GM18909 (cell line): ENCODE measurements at regions not wholly inside any gene's neighbourhood (a gene's known extent, or its start where the extent isn't known, plus 50 kb on each side); places are given as distances from the start of the nearest gene placed in this dataset.

Source experiments
- ATAC-seq: cut with Tn5 transposase; IDR thresholded peaks from one replicate; pipeline ENCODE4 v1.9.1; 2021; ENCODE audit warnings: mild to moderate bottlenecking; ENCODE audit not compliant: unreplicated experiment, poor library complexity

GRCh38 chr14:97649752-97650151 lies 852.6 kb downstream of the VRK1 start:
- no peak for ATAC-seq

GRCh38 chr14:97655169-97655948 lies 858.2 kb downstream of the VRK1 start:
- no peak for ATAC-seq

GRCh38 chr14:97657609-97658008 lies 860.4 kb downstream of the VRK1 start:
- no peak for ATAC-seq

GRCh38 chr14:97687944-97688630 lies 890.9 kb downstream of the VRK1 start:
- ATAC-seq, result no peak

DNA sequence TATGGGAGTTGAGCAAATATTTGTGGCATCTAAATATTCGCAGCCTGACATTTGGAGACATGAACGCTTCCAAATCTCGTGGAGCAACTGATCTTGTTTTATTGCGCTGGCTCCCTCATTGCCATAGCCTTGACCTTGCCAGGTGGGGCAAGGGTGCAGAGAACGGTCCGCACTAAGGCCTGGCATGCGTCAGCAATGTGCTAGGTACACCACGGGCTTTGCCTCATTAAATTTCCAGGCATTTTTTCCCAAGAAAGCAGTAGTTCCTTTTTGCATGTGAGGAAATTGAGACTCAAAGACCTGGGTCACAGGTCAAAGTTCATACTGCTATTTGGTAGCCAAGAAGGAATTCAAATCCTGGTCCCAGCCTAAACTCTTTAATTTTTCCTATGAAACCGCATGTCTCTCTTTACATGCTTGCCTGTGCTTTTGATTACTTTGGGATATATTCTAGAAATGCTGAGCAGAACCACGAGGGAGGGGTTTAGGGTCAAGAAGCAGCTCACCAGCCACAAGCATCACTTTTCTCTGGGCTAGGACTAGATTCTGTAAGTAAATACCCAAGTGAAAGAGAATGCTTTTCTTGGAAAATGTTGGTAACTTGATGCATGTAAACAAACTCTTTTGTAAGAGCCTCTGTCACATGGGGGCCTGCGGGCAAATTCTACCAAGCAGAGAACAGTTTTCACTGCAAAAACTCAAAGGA lies 891.6 kb downstream of the VRK1 start:
- no peak for ATAC-seq

DNA sequence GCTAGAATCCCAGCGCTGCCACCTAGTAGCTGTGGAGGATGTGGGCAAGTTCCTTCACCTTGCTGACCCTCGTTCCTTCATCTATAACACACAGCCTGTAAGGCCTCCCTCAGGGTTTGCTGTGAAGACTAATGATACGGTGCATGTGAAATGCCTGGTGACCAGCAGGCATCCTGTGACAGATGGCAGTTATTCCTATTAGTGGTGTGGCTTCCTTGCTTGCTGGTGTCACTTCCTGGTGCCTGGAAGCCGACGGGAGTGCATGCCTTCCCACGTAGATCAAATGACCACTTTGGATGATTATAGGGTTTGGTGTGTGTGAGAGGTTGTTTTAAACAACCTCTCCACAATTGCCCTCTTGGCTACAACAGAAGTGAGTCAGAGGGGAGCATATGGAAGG lies 894.9 kb downstream of the VRK1 start:
- no peak for ATAC-seq

DNA sequence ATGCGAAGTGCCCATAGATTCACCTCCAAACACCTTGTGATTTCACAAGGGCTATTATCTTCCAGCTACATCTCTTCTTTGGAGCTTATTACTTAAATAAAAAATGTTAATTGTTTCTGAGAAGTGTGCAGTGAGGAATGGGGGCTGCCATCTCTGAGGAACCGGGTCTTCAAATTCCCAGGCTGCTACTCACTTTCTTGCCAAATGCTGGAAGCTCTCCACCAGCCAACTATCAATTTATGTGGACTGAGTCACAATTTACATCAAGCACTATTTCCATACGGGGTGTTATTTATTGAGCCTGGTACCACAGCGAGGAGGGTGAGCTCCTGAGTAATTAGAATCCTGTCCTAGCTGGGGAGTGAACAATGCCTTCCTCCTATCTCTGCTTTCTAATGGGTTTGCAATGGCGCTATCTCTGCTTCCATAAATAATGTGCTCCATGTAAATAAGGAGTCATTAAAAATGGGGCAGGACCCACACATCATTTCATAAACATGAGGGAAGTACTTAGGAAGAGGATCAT lies 898.3 kb downstream of the VRK1 start:
- ATAC-seq, result no peak

DNA sequence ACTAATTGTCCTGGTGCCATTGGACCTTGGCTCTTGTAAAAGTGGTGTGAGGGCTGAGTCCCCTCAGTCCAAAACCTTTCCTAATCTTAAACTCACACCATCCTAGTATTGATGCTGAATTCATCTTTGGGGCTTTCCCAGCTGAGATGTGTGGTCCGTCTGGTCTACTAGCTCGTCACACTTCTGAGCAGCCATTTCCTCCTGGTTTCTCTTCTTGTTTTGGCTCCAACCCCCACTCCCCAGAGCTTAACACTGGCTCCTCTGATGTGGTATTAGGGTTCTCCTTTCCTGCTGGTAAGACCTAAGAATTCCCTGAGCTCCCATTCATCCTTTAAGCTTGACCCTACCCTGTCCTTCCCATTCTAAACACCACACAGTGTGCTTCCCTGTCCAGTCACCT lies 900.6 kb downstream of the VRK1 start:
- no peak for ATAC-seq

- no peak for ATAC-seq
These were observed 901.8 kb downstream of the VRK1 start for GRCh38 chr14:97699026-97699425.

DNA sequence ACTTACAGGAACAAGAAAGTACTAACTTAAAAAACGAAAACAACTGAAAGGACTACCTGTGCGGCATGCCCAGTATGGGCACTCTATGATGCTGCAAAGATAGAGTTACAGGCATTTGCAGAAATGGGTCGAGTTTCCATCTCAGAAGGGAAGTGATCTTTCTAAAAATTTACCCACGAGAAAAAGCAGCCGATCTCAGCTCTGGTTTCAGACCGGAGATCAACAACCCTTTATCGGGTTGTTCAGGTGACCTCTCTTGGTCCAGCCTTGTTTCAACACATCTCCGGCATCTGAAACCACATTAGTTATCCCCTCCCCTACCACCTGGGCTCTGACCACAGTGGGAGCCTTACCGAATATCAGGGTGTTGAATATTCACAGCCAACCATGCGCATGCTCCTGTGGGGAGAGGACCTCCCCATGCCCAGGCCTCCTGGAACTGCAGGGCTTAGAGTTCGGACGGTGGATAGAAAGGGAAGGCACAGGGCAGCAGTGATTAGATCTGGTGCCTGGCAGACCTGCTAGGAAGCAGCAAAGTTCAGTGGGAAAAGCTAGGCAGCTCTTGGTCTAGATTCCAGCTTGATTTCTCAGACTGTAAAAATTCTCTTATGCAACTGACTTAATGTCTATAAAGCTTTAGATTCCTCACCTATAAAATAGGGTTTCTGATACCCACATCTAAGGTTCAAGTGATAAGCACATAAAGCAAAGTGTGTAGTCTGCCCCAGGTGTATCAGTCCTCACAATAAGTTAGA lies 906.0 kb downstream of the VRK1 start:
- no peak for ATAC-seq

DNA sequence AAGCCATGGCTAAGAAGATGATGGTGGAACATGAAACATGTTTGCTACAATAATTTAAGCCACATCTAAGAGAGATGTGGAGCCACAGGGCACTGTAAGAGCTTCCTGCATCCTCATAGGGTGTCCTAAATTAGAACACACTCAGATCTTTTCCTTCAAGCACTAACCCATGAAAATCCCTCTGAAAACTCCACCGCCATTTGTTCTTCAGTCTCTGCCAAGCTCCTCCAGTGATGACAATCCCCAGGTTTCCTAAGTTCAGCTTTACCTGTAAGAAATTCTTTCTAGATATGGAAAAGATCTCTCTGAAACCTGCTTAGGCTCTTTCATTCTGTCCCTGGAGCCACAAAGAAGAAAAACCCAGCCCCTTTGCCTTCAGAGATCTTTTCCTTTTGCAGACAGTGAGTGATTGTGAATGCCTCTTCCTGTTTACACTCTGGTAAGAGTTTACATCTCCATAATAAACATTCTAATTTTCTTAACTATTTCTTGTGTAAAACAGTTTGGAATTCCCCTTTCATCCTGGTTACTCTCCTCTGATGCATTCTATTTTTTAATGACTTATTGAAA lies 907.2 kb downstream of the VRK1 start:
- no peak for ATAC-seq

- no peak for ATAC-seq
These were observed 907.9 kb downstream of the VRK1 start for GRCh38 chr14:97705107-97705506.

GRCh38 chr14:97705976-97706375 lies 908.8 kb downstream of the VRK1 start:
- ATAC-seq, result no peak

DNA sequence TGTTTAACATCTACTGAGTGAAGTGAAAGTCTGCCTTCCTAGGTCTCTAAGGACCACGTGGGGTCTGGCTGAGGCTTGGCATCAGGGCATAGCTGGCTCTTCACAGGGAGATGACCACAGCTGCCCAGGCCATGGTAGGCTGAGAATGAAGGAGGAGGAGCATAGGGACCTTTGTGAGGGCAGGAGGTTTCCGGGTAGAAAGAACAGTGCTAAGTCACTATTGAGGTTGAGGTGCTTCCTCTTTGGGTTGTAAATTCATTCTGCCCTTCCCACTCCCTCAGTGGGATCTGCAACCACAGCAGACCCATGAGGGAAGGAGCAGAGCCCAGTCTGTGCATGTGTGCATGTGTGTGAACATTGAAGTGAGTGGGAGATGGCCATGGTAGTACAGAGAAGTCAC lies 909.6 kb downstream of the VRK1 start:
- no peak for ATAC-seq

GRCh38 chr14:97707603-97708002 lies 910.4 kb downstream of the VRK1 start:
- ATAC-seq, result no peak

DNA sequence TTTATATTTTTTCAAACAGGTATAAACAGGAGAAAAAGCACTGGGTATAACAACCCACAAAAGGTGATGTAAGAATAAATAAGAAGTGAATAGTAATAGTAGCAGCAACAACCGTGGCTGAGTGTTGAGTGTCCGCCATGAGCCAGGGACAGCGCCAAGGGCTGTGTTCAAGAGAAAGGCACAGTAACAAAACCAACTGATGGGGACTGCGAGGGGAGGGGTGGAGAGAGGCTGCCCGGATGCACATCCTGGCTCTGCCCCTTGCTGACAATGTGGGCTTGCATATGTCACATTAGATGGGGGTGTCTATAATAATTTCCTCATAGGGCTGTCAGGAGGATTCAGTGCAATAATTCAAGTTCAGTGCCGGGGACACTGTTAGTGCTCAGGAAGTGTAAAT lies 912.4 kb downstream of the VRK1 start:
- no peak for ATAC-seq

GRCh38 chr14:97710726-97711125 lies 913.5 kb downstream of the VRK1 start:
- ATAC-seq, result no peak

DNA sequence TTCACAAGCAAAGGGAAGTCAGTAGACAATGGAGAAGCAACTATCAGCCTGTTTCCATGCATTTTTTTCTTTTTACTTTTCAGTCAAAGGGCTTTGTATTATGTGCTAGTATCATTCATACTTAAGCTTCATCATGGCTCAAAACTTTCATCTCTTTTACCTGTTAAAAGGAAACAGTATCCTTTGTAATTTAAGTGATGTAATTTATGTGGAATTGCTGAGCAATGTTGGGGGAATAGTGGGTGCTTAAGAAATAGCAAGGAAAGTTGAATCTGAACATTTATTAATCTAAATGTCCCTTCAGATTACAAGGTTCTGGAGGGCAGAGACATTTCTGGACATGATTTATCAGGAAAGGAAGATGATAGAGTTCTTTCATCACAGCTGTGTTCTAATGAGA lies 915.3 kb downstream of the VRK1 start:
- ATAC-seq, result no peak

GRCh38 chr14:97713023-97713422 lies 915.8 kb downstream of the VRK1 start:
- ATAC-seq, result no peak

DNA sequence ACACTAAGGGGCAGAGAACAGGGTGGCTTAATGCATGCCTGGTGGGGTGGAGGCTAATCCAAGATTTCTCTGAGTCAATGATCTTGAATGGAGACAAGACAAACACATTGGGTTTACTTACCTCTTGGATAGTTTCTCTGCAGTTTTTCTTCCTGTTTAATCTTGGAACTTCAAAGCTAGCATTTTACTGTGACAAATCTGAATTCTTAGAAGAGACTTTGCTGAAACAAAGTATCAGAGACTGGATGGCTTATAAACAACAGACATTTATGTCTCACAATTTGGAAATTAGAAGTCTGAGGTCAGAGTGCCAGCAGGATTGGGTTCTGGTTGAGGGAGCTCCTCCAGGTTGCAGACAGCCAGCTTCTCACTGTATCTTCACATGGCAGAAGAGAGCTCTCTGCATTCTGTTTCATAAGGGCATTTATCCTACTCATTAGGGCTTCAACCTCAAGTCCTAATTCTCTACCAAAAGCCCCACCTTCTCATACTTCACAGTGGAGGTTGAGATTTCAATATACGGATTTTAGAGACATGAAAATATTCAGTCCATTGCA lies 921.8 kb downstream of the VRK1 start:
- ATAC-seq, result no peak
